RWPE1 (cell line): ENCODE measurements at regions not wholly inside any gene's neighbourhood (a gene's known extent, or its start where the extent isn't known, plus 50 kb on each side); places are given as distances from the start of the nearest gene placed in this dataset.

Experiments used
- CTCF ChIA-PET: fragments of 350-600 bp; sonication (Branson Sonifier 250); formaldehyde crosslinking; extraction: SDS; loops from one replicate; lab custom pipeline; 2021; lab: Yijun Ruan, JAX
- POLR2A ChIA-PET: fragments of 400-600 bp; formaldehyde crosslinking; extraction: SDS; loops from one replicate; lab custom pipeline; 2020; ENCODE audit warnings: antibody characterized with exemption; ENCODE audit not compliant: low non-redundant PET; lab: Yijun Ruan, JAX
- DNase-seq: peaks from one replicate; pipeline ENCODE4 v3.0.0; 2012; ENCODE audit warnings: low spot score
- H3K27ac ChIP-seq: fragments of 450-650 bp; 2 replicates; pipeline ENCODE4 v1.5.1; 2017
- CTCF ChIP-seq: fragments of 450-650 bp; conservative IDR thresholded peaks from 2 replicates; pipeline ENCODE4 v1.5.1; 2017; ENCODE audit warnings: low read depth, mild to moderate bottlenecking

DNA sequence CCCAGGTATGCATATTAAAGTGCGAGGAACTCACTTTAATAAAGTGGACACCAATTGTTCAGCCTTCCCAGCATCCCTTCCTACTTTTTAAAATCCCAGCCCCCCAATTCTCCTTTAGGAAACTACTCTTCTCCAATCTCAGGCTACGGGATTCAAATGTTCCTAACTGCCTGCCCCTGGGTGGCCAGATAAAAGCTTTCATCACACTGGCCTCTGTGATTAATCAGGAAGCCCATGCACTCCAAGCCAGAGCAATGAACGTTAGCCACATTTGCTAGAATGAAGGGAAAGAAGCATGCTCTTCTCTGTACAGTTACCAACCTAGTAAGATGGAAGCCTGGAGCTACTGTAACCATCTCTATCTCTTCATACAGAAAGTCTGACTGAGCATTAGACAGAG is 250.3 kb upstream of the UBE2E2 start:
- H3K27ac ChIP-seq = no peak overlapping the region
- ChIA-PET CTCF (no interaction called here), POLR2A (no interaction called here)
- no peak for DNase-seq
- TF ChIP-seq CTCF = no peak

DNA sequence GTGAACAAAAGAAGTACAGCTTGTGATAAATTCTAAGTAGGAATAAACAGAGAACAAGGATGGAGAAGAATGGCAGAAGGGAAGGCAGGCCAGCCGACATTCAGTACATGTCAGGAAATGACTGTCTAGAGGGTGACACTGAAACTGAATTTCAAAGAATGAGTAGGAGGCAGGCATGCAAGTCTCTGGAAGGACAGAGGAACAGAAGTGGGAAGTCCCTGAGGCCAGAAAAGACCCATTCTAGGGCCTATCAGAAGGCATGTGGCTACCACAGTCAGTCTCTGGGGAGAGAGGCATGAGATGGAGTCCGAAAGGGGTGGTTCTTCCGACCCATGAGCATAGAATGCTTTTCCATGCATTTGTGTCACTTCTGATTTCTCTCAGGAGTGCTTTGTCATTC is 243.5 kb upstream of the UBE2E2 start:
- DNase-seq = no peak
- POLR2A ChIA-PET = no interaction called here
- CTCF ChIA-PET = no interaction called here
- no peak for TF ChIP-seq CTCF
- no peak overlapping the region for H3K27ac ChIP-seq

DNA sequence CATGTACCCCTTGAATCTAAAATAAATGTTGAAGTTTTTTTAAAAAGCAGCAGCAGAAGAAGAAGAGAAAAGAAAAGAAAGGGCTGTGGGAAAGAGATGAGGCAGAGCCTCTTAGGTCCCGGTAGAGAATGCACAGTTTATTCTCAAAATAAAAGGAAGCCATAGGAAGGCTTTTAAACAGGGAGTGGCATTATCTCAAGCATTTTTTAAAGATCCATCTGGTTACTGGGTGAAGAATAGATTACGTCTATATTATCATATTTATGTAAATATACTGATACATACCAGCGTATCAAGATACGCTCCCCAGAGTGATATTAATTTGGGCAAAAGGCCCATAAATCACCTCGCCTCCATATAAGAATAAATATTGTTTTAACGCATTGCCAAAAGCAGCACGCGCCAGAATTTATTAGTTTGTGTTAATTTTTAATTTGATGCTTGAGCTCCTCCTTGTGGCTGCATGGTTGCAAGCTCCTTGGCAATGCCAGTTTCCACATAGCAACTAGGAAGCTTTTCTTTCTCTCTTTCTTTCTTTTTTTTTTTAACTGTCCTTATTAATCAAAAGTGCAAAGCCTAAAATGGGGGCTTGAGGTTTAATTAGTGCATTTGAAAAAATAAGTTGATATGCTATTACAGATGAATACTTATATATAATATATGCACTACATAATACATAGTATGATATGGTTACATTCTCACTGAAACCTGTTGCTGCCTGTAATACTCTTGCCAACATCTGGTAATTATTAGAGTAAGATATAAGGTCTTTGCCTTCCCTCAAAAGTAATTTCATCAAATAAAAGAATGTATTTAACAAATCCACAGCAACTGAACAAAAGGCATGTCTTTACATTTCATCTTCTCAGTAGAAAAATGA is 242.8 kb upstream of the UBE2E2 start:
- ChIA-PET CTCF (interaction anchor here (0.5 to 1.3 kb wide), 6 partner anchors 45 to 788 kb away, joined by 3 to 6 read pairs (median 4); no protein-coding TSS in a partner anchor), POLR2A (no interaction called here)
- DNase-seq = peak; percentile 10

DNA sequence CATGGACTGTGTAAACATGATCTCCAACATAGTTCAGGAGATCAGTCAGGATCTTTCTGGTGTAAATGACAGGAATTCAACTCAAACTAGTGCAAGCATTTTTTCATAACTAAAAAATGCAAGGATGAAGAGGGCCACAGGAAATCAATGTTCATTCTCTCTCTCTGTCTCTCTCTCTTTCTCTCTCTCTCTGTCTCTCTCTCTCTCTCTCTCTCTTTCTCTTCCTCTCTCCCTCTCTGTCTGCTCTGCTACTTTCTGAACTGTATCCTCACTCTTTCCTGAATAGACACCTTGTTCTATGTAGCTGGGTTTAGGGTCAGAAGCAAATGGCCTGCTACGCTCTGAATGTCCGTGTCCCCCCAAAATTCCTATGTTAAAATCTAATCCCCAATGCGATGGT is 240.9 kb upstream of the UBE2E2 start:
- no peak for DNase-seq
- POLR2A ChIA-PET = no interaction called here
- TF ChIP-seq CTCF = no peak
- no peak overlapping the region for H3K27ac ChIP-seq
- CTCF ChIA-PET = no interaction called here

More for the DNA sequence above, 242.8 kb upstream of the UBE2E2 start:
- no peak overlapping the region for H3K27ac ChIP-seq
- TF ChIP-seq CTCF = peak; percentile 80

GRCh38 chr3:22966349-22966748 is 236.8 kb upstream of the UBE2E2 start:
- CTCF ChIA-PET = no interaction called here
- no peak for TF ChIP-seq CTCF
- no peak for DNase-seq
- no peak overlapping the region for H3K27ac ChIP-seq
- POLR2A ChIA-PET = no interaction called here

DNA sequence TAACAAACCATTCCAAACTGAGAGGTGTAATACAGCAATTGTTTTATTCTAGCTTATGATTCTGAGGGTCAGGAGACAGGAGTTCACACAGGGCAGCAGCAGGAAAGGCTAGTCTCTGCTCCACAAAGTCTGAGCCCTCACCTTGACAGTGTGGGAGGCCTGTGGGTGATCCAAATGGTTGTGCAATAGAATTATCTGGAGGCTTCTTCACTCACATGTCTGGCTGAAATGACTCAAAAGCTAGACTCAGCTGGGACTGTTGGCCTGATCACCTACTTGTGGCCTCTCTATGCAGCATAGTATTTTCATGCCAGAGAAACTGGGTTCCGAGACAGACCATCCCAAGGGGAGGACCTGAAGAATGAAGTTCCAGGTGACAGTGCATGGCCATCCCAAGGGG is 233.9 kb upstream of the UBE2E2 start:
- H3K27ac ChIP-seq = no peak overlapping the region
- CTCF ChIA-PET = no interaction called here
- POLR2A ChIA-PET = no interaction called here

More for the DNA sequence above, 233.9 kb upstream of the UBE2E2 start:
- no peak for DNase-seq
- TF ChIP-seq CTCF = no peak
